Heart left ventricle (tissue), 16 donors: ENCODE measurements at regions not wholly inside any gene's neighbourhood (a gene's known extent, or its start where the extent isn't known, plus 50 kb on each side); places are given as distances from the start of the nearest gene placed in this dataset.

Experiments
- ATAC-seq, 4 donors: fragments of 200-7000 bp; cut with Tn5 transposase; one replicate each; pipeline ENCODE4 v1.9.1; 2020 to 2022; ENCODE audit warnings: moderate library complexity in 4 of 4, mild to moderate bottlenecking in 3 of 4, moderate number of reproducible peaks in 1 of 4
- DNase-seq, 5 donors: peaks; one replicate each; pipeline ENCODE4 v3.0.0-alpha.2; 2020
- H3K27ac ChIP-seq, 12 donors: fragments of 200-600 bp; sonication (generic) in 4 of 12; one replicate each; pipeline versions ENCODE4 v1.5.0 to v1.8.0; 2016 to 2022; ENCODE audit warnings: mild to moderate bottlenecking in 2 of 12
- H3K27me3 ChIP-seq, 9 donors: fragments of 200-600 bp; sonication (generic) in 2 of 9; one replicate each; pipeline versions ENCODE4 v1.5.1 to v1.8.0; 2016 to 2022; ENCODE audit warnings: mild to moderate bottlenecking in 3 of 9
- H3K36me3 ChIP-seq, 9 donors: fragments of 200-600 bp; sonication (generic) in 2 of 9; one replicate each; pipeline versions ENCODE4 v1.5.0 to v1.8.0; 2018 to 2022; ENCODE audit warnings: mild to moderate bottlenecking in 2 of 9
- H3K4me1 ChIP-seq, 12 donors: fragments of 200-600 bp; sonication (generic) in 4 of 12; one replicate each; pipeline versions ENCODE4 v1.5.0 to v1.8.0; 2016 to 2022; ENCODE audit warnings: mild to moderate bottlenecking in 3 of 12
- H3K4me3 ChIP-seq, 12 donors: fragments of 200-600 bp; sonication (generic) in 4 of 12; one replicate each; pipeline versions ENCODE4 v1.5.0 to v1.8.0; 2017 to 2022; ENCODE audit warnings: mild to moderate bottlenecking in 9 of 12, moderate library complexity in 4 of 12
- H3K9me3 ChIP-seq, 12 donors: fragments of 200-600 bp; sonication (generic) in 4 of 12; one replicate each; pipeline versions ENCODE4 v1.5.0 to v1.8.0; 2016 to 2022; ENCODE audit warnings: mild to moderate bottlenecking in 1 of 12
- CTCF ChIP-seq, 12 donors: fragments of 200-600 bp; sonication (generic) in 4 of 12; IDR thresholded peaks; one replicate each; pipeline versions ENCODE4 v1.5.0 to v1.8.0; 2018 to 2022; ENCODE audit warnings: antibody characterized with exemption in 12 of 12, mild to moderate bottlenecking in 5 of 12
- POLR2A ChIP-seq, 2 donors: fragments of 450-650 bp; IDR thresholded peaks; one replicate each; pipeline ENCODE4 v1.6.1; 2017; ENCODE audit warnings: antibody characterized with exemption in 2 of 2, mild to moderate bottlenecking in 2 of 2, moderate library complexity in 2 of 2
- WGBS, 4 donors: extraction: QIAGEN DNeasy Blood & Tissue Kit in 2 of 4; methylation state at CpG; one replicate each; pipeline versions ENCODE4 v1.1.5 to v1.1.7; 2013 to 2018; 5-methylcytosine and 5-hydroxymethylcytosine counted together
- intact Hi-C, 10 donors: fragments of 100-400 bp; cut with DNase I; formaldehyde crosslinking; loops; one replicate each; pipeline versions ENCODE4 v1.11.1 to v1.14.2; 2022
- donor health status: ischemic (EF 13 %, LVEDD 7.1; RV severe dilation, severe dysfunction).
- donor health status: healthy with polysubstance abuse.
- donor health status: DM: no; HTN: yes; CAD: no.
- donor health status: DM: no; HTN: no; CAD: no.
- donor health status: ischemic (EF 25% LVEDD 6.9; RV normal size, moderate dysfunction).
- donor health status: ischemic (EF 25% LVEDD 5.7; RV mildly dilated, moderate dysfunction).
- donor health status: healthy.
- donor health status: DM: yes; HTN: yes; CAD: no.
- donor health status: ischemic (EF 35%, LVEDD 5.7; RV mildly dilated, moderate dysfunction).
- donor health status: nonischemic (EF 11% LVEDD 7.7; RV severe dilation, severe dysfunction).
- donor health status: DM: yes; HTN: yes; CAD: no.
- donor health status: PGD.
- donor health status: ischemic (EF 29% LVEDD 5.4; RV normal size, mild dysfunction).
- donor health status: nonischemic (EF 23%, LVEDD 6.1; RV moderate dilation, normal function).

DNA sequence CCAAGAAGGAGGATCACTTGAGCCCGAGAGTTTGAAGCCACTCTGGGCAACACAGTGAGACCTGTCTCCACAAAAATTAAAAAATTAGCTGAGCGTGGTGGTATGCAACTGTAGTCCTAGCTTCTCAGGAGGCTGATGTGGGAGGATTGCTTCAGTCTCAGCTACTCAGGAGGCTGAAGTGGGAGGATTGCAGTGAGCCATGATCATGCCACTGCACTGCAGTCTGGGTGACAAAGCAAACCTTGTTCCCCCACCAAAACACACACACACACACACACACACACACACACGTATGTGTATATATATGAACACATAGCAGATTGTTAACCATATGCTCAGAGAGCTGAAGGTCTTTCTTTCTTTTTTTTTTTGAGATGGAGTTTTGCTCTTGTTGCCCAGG is 157.5 kb upstream of the MAST4 start:
- TF ChIP-seq CTCF (IDR thresholded peaks at IDR 0.05) (no peak), POLR2A (IDR thresholded peaks at IDR 0.05) (no peak)
- no peak for DNase-seq
- Histone ChIP-seq H3K27ac (peak overlapping the region in 11 of 12 donors; percentile 17 to 85 (median 79)), H3K36me3 (no peaks in the 10 kb centered on the region), H3K4me3 (peak overlapping the region; percentile 27 to 61 (median 52)), H3K4me1 (peaks cover 0 to 20% (median 4%) of the 10 kb centered on the region in 12 donors), H3K27me3 (no peaks in the 10 kb centered on the region), H3K9me3 (peaks cover 0 to 3% (median 0%) of the 10 kb centered on the region in 12 donors)
- no peak for ATAC-seq
- 44 to 83% (median 53%) methylated on average over 3 of the region's 3 CpGs for WGBS, 4 donors
- intact Hi-C loops, result loop anchor here in 8 of 10 donors (5.0 to 10.0 kb wide), 6 partner anchors 71 to 131 kb away; no protein-coding TSS in a partner anchor

DNA sequence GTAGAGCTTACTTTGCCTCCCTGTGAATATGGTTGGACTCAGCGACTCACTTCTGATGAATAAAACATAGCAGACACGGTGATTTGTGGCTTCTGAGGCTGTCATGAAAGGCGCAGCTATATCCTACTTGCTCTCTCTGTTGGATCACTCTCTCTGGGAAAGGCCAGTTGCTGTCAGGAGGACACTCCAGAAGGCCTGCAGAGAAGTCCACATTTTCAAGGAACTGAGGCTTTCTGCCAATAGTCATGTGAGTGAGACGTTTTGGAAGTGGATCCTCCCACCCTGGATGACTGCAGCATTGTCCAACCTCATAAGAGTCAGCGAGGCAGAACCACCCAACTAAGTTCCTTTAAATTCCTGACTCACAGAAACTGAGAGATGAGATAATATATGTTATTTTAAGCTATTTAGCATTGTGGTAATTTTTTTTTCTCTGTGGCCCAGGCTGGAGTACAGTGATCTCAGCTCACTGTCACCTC is 156.0 kb upstream of the MAST4 start:
- TF ChIP-seq CTCF (IDR thresholded peaks at IDR 0.05) (no peak), POLR2A (IDR thresholded peaks at IDR 0.05) (peak in 1 of 2 donors; percentile 73)
- H3K27ac ChIP-seq, result peak overlapping the region; percentile 28 to 85 (median 76)
- intact Hi-C loops, result no loop called here
- no peaks in the 10 kb centered on the region for H3K27me3 ChIP-seq
- WGBS, 4 donors, result 7 to 52% (median 19%) methylated on average over 5 of the region's 5 CpGs
- peaks cover 0 to 8% (median 0%) of the 10 kb centered on the region in 12 donors for H3K9me3 ChIP-seq
- ATAC-seq, result peak; percentile 80 to 90 (median 86)
- DNase-seq, result peak in 4 of 5 donors; percentile 56 to 68 (median 64)
- H3K36me3 ChIP-seq, result no peaks in the 10 kb centered on the region
- H3K4me1 ChIP-seq, result peaks cover 0 to 20% (median 4%) of the 10 kb centered on the region in 12 donors
- H3K4me3 ChIP-seq, result peak overlapping the region; percentile 21 to 61 (median 52)

- Histone ChIP-seq H3K27ac (peak overlapping the region in 3 of 12 donors; percentile 43 to 85 (median 72)), H3K4me3 (no peak overlapping the region), H3K27me3 (no peaks in the 10 kb centered on the region), H3K36me3 (no peaks in the 10 kb centered on the region), H3K4me1 (peaks cover 0 to 20% (median 4%) of the 10 kb centered on the region in 12 donors), H3K9me3 (peaks cover 0 to 8% (median 0%) of the 10 kb centered on the region in 12 donors)
- no peak for ATAC-seq
- WGBS, 4 donors, result 59 to 78% (median 71%) methylated on average over 1 of the region's 1 CpG
- TF ChIP-seq POLR2A (IDR thresholded peaks at IDR 0.05), result no peak
- no peak for TF ChIP-seq CTCF (IDR thresholded peaks at IDR 0.05)
- intact Hi-C loops, result no loop called here
- DNase-seq, result no peak
Observed at GRCh38 chr5:66441351-66441750, 154.8 kb upstream of the MAST4 start.

DNA sequence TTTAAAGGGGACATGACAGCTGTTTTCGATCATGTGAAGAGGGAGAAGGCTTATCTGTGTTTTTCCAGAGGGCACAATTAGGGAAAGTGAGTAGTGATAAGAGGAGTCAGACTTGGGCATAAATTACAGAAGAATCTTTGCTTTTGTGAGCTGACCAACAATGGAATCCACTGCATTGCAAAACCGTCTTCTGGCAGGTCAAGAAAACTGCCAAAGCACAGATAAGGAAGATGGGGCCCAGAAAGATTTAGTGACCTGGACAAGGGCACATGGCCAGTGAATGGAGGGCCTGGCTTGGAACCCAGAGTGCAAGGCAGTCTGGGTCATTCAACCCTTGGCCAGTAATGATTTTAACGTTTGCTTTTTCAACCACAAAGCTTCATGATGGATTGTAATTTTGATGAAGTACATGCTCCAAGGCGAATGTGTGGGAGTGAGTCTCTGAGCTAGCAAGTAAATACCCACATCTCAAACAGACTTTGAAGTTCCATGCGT is 153.2 kb upstream of the MAST4 start:
- ATAC-seq, result peak in 1 of 4 donors; percentile 41
- Histone ChIP-seq H3K4me3 (no peak overlapping the region), H3K27ac (no peak overlapping the region), H3K9me3 (peaks cover 0 to 16% (median 0%) of the 10 kb centered on the region in 12 donors), H3K4me1 (peaks cover 0 to 20% (median 4%) of the 10 kb centered on the region in 12 donors), H3K36me3 (no peaks in the 10 kb centered on the region), H3K27me3 (no peaks in the 10 kb centered on the region)
- no peak for DNase-seq
- intact Hi-C loops, result no loop called here
- TF ChIP-seq CTCF (IDR thresholded peaks at IDR 0.05), result no peak
- no peak for TF ChIP-seq POLR2A (IDR thresholded peaks at IDR 0.05)
- WGBS, 4 donors, result 35 to 52% (median 40%) methylated on average over 5 of the region's 5 CpGs
